SK-N-SH treated with all-trans-retinoic acid at 6 μM for 48 hours (cell line): ENCODE measurements at regions not wholly inside any gene's neighbourhood (a gene's known extent, or its start where the extent isn't known, plus 50 kb on each side); places are given as distances from the start of the nearest gene placed in this dataset.

ENCODE experiments used
- ATAC-seq: fragments of 200-7000 bp; cut with Tn5 transposase; 3 replicates; pipeline ENCODE4 v1.9.1; 2020; ENCODE audit warnings: mild to moderate bottlenecking, moderate library complexity
- ARNTL ChIP-seq: fragments of 450-650 bp; formaldehyde crosslinking; IDR thresholded peaks from 2 replicates; pipeline ENCODE4 v1.5.0; 2020; ENCODE audit warnings: low read depth, mild to moderate bottlenecking, moderate library complexity, borderline replicate concordance
- BACH2 ChIP-seq: fragments of 250-450 bp; sonication (Bioruptor Pico); IDR thresholded peaks from 2 replicates; pipeline ENCODE4 v1.9.0; 2021; ENCODE audit warnings: mild to moderate bottlenecking, borderline replicate concordance
- CSDC2 ChIP-seq: fragments of 250-450 bp; sonication (Bioruptor Pico); IDR thresholded peaks from 2 replicates; pipeline ENCODE4 v1.5.0; 2020; ENCODE audit warnings: mild to moderate bottlenecking, moderate library complexity
- ESRRG ChIP-seq: fragments of 250-450 bp; sonication (Bioruptor Pico); IDR thresholded peaks from 2 replicates; pipeline ENCODE4 v1.6.1; 2021; ENCODE audit warnings: mild to moderate bottlenecking
- ISL1 ChIP-seq: fragments of 250-450 bp; sonication (Bioruptor Pico); IDR thresholded peaks from 2 replicates; pipeline ENCODE4 v2.1.2; 2022; ENCODE audit warnings: mild to moderate bottlenecking, moderate library complexity
- PPARA ChIP-seq: fragments of 250-450 bp; sonication (Bioruptor Pico); IDR thresholded peaks from 2 replicates; pipeline ENCODE4 v1.5.0; 2020; ENCODE audit warnings: mild to moderate bottlenecking, borderline replicate concordance
- RARB ChIP-seq: fragments of 250-450 bp; sonication (Bioruptor Pico); IDR thresholded peaks from 2 replicates; pipeline ENCODE4 v1.8.0; 2021; ENCODE audit warnings: mild to moderate bottlenecking, moderate library complexity
- SNAI2 ChIP-seq: fragments of 250-450 bp; sonication (Bioruptor Pico); IDR thresholded peaks from 2 replicates; pipeline ENCODE4 v1.5.0; 2020; ENCODE audit warnings: mild to moderate bottlenecking, moderate library complexity
- TCF4 ChIP-seq: fragments of 250-450 bp; sonication (Bioruptor Pico); IDR thresholded peaks from 2 replicates; pipeline ENCODE4 v1.8.0; 2021; ENCODE audit warnings: mild to moderate bottlenecking, moderate library complexity, borderline replicate concordance
- TOX ChIP-seq: fragments of 250-450 bp; sonication (Bioruptor Pico); IDR thresholded peaks from 2 replicates; pipeline ENCODE4 v1.8.0; 2021; ENCODE audit warnings: mild to moderate bottlenecking, moderate library complexity, borderline replicate concordance
- ZC3H10 ChIP-seq: fragments of 250-450 bp; sonication (Bioruptor Pico); IDR thresholded peaks from 2 replicates; pipeline ENCODE4 v1.5.1; 2021; ENCODE audit warnings: mild to moderate bottlenecking, moderate library complexity
- ZFP3 ChIP-seq: fragments of 250-450 bp; sonication (Bioruptor Pico); IDR thresholded peaks from 2 replicates; pipeline ENCODE4 v1.5.0; 2020; ENCODE audit warnings: mild to moderate bottlenecking, moderate library complexity
- ZFP30 ChIP-seq: fragments of 450-650 bp; formaldehyde crosslinking; IDR thresholded peaks from 2 replicates; pipeline ENCODE4 v1.5.0; 2022; ENCODE audit warnings: mild to moderate bottlenecking, moderate library complexity
- ZNF565 ChIP-seq: fragments of 450-650 bp; formaldehyde crosslinking; conservative IDR thresholded peaks from 2 replicates; pipeline ENCODE4 v1.5.0; 2020; ENCODE audit warnings: low read depth, mild to moderate bottlenecking, moderate library complexity
- ZNF8 ChIP-seq: fragments of 450-650 bp; formaldehyde crosslinking; IDR thresholded peaks from 2 replicates; pipeline ENCODE4 v1.5.0; 2020; ENCODE audit warnings: mild to moderate bottlenecking, moderate library complexity
- TF ChIP-seq, protein P1 (sequence below): fragments of 250-450 bp; sonication (Bioruptor Pico); IDR thresholded peaks from 2 replicates; pipeline ENCODE4 v1.8.0; 2021; ENCODE audit warnings: low read depth, mild to moderate bottlenecking, moderate library complexity, borderline replicate concordance
- TF ChIP-seq, protein P2 (sequence below): fragments of 250-450 bp; sonication (Bioruptor Pico); IDR thresholded peaks from 2 replicates; pipeline ENCODE4 v1.5.1; 2021; ENCODE audit warnings: mild to moderate bottlenecking, moderate library complexity
- TF ChIP-seq, protein P3 (sequence below): fragments of 250-450 bp; sonication (Bioruptor Pico); IDR thresholded peaks from 2 replicates; pipeline ENCODE4 v1.5.1; 2020; ENCODE audit warnings: low read depth, mild to moderate bottlenecking, moderate library complexity
- TF ChIP-seq, protein P4 (sequence below): fragments of 250-450 bp; sonication (Bioruptor Pico); IDR thresholded peaks from 2 replicates; pipeline ENCODE4 v1.5.0; 2020; ENCODE audit warnings: mild to moderate bottlenecking, moderate library complexity

DNA sequence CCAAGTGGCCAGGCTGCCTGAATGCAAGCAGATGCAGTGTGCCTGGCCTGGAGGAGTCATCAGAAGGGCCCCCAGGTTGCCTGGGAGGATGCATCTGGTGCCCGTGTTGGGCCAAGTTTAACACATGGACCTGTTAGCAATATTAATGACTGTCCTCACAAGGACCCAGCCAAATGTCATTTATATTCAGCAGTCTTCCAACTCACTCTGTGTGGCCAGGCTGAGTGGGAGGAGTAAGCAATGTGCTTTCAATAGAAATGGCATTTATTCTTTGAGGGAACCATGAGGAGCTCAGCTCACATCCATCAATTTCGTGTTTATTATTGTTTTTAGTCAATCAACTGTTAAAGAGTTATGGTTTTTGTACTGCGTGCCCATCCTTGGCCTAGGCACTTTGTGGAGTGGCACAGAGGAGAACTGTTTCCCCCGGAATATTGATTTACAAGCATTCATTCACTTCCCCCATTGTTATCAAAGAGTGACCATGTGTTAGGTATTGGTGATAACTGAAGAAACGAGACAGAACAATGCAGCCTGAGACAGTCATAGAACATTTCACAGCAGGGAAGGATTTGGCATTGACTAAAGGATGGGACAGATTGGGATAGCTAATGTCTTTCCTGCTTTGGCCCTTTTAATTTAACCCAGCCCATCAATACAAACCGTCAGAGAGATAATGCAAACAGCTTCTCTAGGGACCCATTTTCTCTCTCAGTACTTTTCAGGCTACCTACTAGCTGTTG is 725.2 kb downstream of the TSN start:
- TF ChIP-seq ZC3H10, result no peak
- TF ChIP-seq TOX (CRISPR knock-in tag), result no peak
- no peak for TF ChIP-seq RARB
- TF ChIP-seq ZFP3, result no peak
- TF ChIP-seq ARNTL (CRISPR knock-in tag), result no peak
- no peak for TF ChIP-seq CSDC2 (CRISPR knock-in tag)
- TF ChIP-seq PPARA (CRISPR knock-in tag), result no peak
- no peak for TF ChIP-seq ESRRG (CRISPR knock-in tag)
- TF ChIP-seq, protein P1, sequence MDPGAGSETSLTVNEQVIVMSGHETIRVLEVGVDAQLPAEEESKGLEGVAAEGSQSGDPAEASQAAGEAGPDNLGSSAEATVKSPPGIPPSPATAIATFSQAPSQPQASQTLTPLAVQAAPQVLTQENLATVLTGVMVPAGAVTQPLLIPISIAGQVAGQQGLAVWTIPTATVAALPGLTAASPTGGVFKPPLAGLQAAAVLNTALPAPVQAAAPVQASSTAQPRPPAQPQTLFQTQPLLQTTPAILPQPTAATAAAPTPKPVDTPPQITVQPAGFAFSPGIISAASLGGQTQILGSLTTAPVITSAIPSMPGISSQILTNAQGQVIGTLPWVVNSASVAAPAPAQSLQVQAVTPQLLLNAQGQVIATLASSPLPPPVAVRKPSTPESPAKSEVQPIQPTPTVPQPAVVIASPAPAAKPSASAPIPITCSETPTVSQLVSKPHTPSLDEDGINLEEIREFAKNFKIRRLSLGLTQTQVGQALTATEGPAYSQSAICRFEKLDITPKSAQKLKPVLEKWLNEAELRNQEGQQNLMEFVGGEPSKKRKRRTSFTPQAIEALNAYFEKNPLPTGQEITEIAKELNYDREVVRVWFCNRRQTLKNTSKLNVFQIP (CRISPR knock-in tag), result no peak
- no peak for TF ChIP-seq BACH2 (CRISPR knock-in tag)
- no peak for TF ChIP-seq ISL1 (CRISPR knock-in tag)
- no peak for TF ChIP-seq ZNF565 (CRISPR knock-in tag)
- TF ChIP-seq, protein P2, sequence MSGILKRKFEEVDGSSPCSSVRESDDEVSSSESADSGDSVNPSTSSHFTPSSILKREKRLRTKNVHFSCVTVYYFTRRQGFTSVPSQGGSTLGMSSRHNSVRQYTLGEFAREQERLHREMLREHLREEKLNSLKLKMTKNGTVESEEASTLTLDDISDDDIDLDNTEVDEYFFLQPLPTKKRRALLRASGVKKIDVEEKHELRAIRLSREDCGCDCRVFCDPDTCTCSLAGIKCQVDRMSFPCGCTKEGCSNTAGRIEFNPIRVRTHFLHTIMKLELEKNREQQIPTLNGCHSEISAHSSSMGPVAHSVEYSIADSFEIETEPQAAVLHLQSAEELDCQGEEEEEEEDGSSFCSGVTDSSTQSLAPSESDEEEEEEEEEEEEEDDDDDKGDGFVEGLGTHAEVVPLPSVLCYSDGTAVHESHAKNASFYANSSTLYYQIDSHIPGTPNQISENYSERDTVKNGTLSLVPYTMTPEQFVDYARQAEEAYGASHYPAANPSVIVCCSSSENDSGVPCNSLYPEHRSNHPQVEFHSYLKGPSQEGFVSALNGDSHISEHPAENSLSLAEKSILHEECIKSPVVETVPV, result no peak
- TF ChIP-seq ZFP30, result no peak
- TF ChIP-seq, protein P3, sequence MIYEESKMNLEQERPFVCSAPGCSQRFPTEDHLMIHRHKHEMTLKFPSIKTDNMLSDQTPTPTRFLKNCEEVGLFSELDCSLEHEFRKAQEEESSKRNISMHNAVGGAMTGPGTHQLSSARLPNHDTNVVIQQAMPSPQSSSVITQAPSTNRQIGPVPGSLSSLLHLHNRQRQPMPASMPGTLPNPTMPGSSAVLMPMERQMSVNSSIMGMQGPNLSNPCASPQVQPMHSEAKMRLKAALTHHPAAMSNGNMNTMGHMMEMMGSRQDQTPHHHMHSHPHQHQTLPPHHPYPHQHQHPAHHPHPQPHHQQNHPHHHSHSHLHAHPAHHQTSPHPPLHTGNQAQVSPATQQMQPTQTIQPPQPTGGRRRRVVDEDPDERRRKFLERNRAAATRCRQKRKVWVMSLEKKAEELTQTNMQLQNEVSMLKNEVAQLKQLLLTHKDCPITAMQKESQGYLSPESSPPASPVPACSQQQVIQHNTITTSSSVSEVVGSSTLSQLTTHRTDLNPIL, result no peak
- no peak for ATAC-seq

DNA sequence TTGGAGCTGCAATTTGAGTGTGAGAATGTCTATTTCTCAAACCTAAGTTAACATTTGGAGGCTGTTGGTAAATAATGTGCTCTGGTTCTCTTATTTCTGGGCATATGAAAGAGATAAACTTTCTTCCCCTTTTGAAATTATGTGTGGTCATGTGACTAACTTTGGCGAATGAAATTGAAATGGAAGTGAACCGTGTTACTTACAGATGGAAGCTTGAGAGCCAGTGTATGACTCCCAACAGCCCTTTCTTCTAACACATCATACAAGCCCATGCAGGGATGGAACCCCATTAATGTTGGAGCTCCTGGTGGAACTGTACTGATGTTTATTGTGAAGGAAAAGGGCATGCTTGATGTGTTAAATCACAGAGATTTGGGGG is 725.8 kb downstream of the TSN start:
- no peak for ATAC-seq

DNA sequence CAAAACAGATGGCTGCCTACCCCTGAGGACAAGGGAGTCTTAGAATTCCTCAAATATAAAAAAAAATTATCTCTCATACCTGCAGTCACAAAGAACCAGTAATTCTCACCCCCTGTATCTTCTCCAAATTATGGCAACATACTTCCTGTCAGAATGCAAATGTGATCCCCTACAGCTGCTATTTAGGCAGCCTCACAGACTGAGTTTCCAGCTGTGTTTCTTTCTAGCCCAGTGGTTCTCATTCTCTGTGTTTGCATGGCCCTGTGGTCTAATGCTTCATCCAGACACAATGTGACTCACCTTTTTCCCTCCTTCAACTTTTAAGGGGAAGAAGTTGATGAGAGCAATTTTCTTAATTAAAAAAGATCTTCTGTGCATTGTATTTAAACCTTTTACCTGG is 726.3 kb downstream of the TSN start:
- no peak for ATAC-seq
- TF ChIP-seq ESRRG (CRISPR knock-in tag), result no peak
- TF ChIP-seq BACH2 (CRISPR knock-in tag), result no peak
- TF ChIP-seq, protein P1 (CRISPR knock-in tag), result no peak
- no peak for TF ChIP-seq TCF4 (CRISPR knock-in tag)
- no peak for TF ChIP-seq ZNF8 (CRISPR knock-in tag)
- TF ChIP-seq RARB, result no peak
- TF ChIP-seq, protein P2, result no peak
- TF ChIP-seq CSDC2 (CRISPR knock-in tag), result no peak
- TF ChIP-seq ZFP30, result no peak
- TF ChIP-seq ZFP3, result no peak
- TF ChIP-seq TOX (CRISPR knock-in tag), result no peak

More for the DNA sequence above, 725.8 kb downstream of the TSN start:
- no peak for TF ChIP-seq ESRRG (CRISPR knock-in tag)
- TF ChIP-seq, protein P3, result no peak
- no peak for TF ChIP-seq BACH2 (CRISPR knock-in tag)
- no peak for TF ChIP-seq SNAI2 (CRISPR knock-in tag)
- no peak for TF ChIP-seq RARB
- TF ChIP-seq ARNTL (CRISPR knock-in tag), result no peak
- TF ChIP-seq, protein P4, sequence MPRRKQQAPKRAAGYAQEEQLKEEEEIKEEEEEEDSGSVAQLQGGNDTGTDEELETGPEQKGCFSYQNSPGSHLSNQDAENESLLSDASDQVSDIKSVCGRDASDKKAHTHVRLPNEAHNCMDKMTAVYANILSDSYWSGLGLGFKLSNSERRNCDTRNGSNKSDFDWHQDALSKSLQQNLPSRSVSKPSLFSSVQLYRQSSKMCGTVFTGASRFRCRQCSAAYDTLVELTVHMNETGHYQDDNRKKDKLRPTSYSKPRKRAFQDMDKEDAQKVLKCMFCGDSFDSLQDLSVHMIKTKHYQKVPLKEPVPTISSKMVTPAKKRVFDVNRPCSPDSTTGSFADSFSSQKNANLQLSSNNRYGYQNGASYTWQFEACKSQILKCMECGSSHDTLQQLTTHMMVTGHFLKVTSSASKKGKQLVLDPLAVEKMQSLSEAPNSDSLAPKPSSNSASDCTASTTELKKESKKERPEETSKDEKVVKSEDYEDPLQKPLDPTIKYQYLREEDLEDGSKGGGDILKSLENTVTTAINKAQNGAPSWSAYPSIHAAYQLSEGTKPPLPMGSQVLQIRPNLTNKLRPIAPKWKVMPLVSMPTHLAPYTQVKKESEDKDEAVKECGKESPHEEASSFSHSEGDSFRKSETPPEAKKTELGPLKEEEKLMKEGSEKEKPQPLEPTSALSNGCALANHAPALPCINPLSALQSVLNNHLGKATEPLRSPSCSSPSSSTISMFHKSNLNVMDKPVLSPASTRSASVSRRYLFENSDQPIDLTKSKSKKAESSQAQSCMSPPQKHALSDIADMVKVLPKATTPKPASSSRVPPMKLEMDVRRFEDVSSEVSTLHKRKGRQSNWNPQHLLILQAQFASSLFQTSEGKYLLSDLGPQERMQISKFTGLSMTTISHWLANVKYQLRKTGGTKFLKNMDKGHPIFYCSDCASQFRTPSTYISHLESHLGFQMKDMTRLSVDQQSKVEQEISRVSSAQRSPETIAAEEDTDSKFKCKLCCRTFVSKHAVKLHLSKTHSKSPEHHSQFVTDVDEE, result no peak
- no peak for TF ChIP-seq ZNF8 (CRISPR knock-in tag)
